Nephron (organoid): ENCODE measurements at regions not wholly inside any gene's neighbourhood (a gene's known extent, or its start where the extent isn't known, plus 50 kb on each side); places are given as distances from the start of the nearest gene placed in this dataset.

Source experiments
- H3K27ac Mint-ChIP-seq, 3 experiments: 2 replicates each; pipeline ENCODE4 v1.8.0; 2020; ENCODE audit warnings: mixed read lengths in 3 of 3, mild to moderate bottlenecking in 2 of 3, moderate library complexity in 1 of 3
- H3K27me3 Mint-ChIP-seq: 2 replicates; pipeline ENCODE4 v1.8.0; 2021; ENCODE audit warnings: low read depth, mild to moderate bottlenecking, moderate library complexity, mixed read lengths
- H3K36me3 Mint-ChIP-seq: 2 replicates; pipeline ENCODE4 v1.8.0; 2020; ENCODE audit warnings: low read depth, mixed read lengths
- H3K4me1 Mint-ChIP-seq: 2 replicates; pipeline ENCODE4 v1.8.0; 2020; ENCODE audit warnings: mixed read lengths
- H3K4me3 Mint-ChIP-seq, 3 experiments: 2 replicates each; pipeline ENCODE4 v1.8.0; 2020; ENCODE audit warnings: mild to moderate bottlenecking in 3 of 3, mixed read lengths in 3 of 3, moderate library complexity in 2 of 3
- H3K9me3 Mint-ChIP-seq: 2 replicates; pipeline ENCODE4 v1.8.0; 2020; ENCODE audit warnings: mixed read lengths
- CTCF ChIP-seq, 3 experiments: fragments of 200-600 bp; sonication (generic); IDR thresholded peaks; one replicate each; pipeline ENCODE4 v1.5.0; 2021; ENCODE audit warnings: antibody characterized with exemption in 3 of 3; ENCODE audit not compliant: unreplicated experiment in 3 of 3

GRCh38 chr4:14299166-14299565 lies 671.6 kb upstream of the BOD1L1 start:
- H3K27ac Mint-ChIP-seq = no peak overlapping the region
- no peak for TF ChIP-seq CTCF (IDR thresholded peaks at IDR 0.05; ENCODE audit: unreplicated experiment in 3 of 3)

GRCh38 chr4:14302021-14302420 lies 674.5 kb upstream of the BOD1L1 start:
- H3K4me3 Mint-ChIP-seq = no peak overlapping the region
- H3K27ac Mint-ChIP-seq = no peak overlapping the region
- no peaks in the 10 kb centered on the region for H3K9me3 Mint-ChIP-seq
- no peak for TF ChIP-seq CTCF (IDR thresholded peaks at IDR 0.05; ENCODE audit: unreplicated experiment in 3 of 3)
- H3K36me3 Mint-ChIP-seq = no peaks in the 10 kb centered on the region
- no peaks in the 10 kb centered on the region for H3K4me1 Mint-ChIP-seq
- no peaks in the 10 kb centered on the region for H3K27me3 Mint-ChIP-seq

More at GRCh38 chr4:14299166-14299565, 671.6 kb upstream of the BOD1L1 start:
- Mint-ChIP-seq H3K4me3 (no peak overlapping the region), H3K27me3 (peaks cover 7% of the 10 kb centered on the region), H3K4me1 (no peaks in the 10 kb centered on the region), H3K9me3 (no peaks in the 10 kb centered on the region), H3K36me3 (no peaks in the 10 kb centered on the region)

GRCh38 chr4:14303856-14304255 lies 676.3 kb upstream of the BOD1L1 start:
- no peaks in the 10 kb centered on the region for H3K4me1 Mint-ChIP-seq
- no peak overlapping the region for H3K4me3 Mint-ChIP-seq
- H3K27ac Mint-ChIP-seq = no peak overlapping the region
- no peaks in the 10 kb centered on the region for H3K9me3 Mint-ChIP-seq
- no peaks in the 10 kb centered on the region for H3K27me3 Mint-ChIP-seq
- no peak for TF ChIP-seq CTCF (IDR thresholded peaks at IDR 0.05; ENCODE audit: unreplicated experiment in 3 of 3)
- H3K36me3 Mint-ChIP-seq = no peaks in the 10 kb centered on the region

- no peak overlapping the region for H3K27ac Mint-ChIP-seq
- H3K27me3 Mint-ChIP-seq = no peaks in the 10 kb centered on the region
- H3K4me1 Mint-ChIP-seq = no peaks in the 10 kb centered on the region
- H3K9me3 Mint-ChIP-seq = no peaks in the 10 kb centered on the region
- H3K4me3 Mint-ChIP-seq = no peak overlapping the region
- TF ChIP-seq CTCF (IDR thresholded peaks at IDR 0.05; ENCODE audit: unreplicated experiment in 3 of 3) = no peak
- no peaks in the 10 kb centered on the region for H3K36me3 Mint-ChIP-seq
Observed at GRCh38 chr4:14308229-14308651, 680.7 kb upstream of the BOD1L1 start.

GRCh38 chr4:14309431-14309830 lies 681.9 kb upstream of the BOD1L1 start:
- H3K27me3 Mint-ChIP-seq = no peaks in the 10 kb centered on the region
- H3K4me1 Mint-ChIP-seq = no peaks in the 10 kb centered on the region
- H3K36me3 Mint-ChIP-seq = no peaks in the 10 kb centered on the region
- H3K9me3 Mint-ChIP-seq = no peaks in the 10 kb centered on the region
- H3K27ac Mint-ChIP-seq = no peak overlapping the region
- no peak overlapping the region for H3K4me3 Mint-ChIP-seq
- TF ChIP-seq CTCF (IDR thresholded peaks at IDR 0.05; ENCODE audit: unreplicated experiment in 3 of 3) = no peak

- Mint-ChIP-seq H3K27me3 (no peaks in the 10 kb centered on the region), H3K4me1 (no peaks in the 10 kb centered on the region), H3K27ac (no peak overlapping the region), H3K9me3 (no peaks in the 10 kb centered on the region), H3K36me3 (no peaks in the 10 kb centered on the region), H3K4me3 (no peak overlapping the region)
- TF ChIP-seq CTCF (IDR thresholded peaks at IDR 0.05; ENCODE audit: unreplicated experiment in 3 of 3) = no peak
Observed at GRCh38 chr4:14313757-14314156, 686.2 kb upstream of the BOD1L1 start.
